NCI-H774 (cell line): ENCODE measurements at regions not wholly inside any gene's neighbourhood (a gene's known extent, or its start where the extent isn't known, plus 50 kb on each side); places are given as distances from the start of the nearest gene placed in this dataset.

Experiments
- DNase-seq: peaks from one replicate; lab custom pipeline; 2025; lab: John Stamatoyannopoulos, UW

DNA sequence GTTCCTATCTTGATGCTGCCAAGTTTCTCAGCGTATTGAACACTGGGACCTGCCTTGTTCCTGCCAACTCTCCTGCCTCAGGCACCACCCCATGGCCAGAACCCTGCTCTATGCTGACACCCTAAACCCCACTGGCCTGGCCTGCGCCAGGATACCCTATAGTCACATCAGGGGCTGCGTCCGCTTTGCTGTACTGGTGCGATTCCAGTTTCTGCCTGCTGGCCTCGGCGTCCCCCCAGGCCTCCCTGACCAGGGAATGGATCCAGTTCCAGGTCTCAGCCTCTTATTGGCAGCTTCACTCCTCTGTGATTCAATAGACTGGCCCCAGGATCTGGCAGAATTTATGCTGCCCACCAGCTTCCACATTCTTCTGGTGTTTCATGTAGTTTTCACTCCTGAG, 55.0 kb downstream of the GPR6 start:
- DNase-seq: no peak

DNA sequence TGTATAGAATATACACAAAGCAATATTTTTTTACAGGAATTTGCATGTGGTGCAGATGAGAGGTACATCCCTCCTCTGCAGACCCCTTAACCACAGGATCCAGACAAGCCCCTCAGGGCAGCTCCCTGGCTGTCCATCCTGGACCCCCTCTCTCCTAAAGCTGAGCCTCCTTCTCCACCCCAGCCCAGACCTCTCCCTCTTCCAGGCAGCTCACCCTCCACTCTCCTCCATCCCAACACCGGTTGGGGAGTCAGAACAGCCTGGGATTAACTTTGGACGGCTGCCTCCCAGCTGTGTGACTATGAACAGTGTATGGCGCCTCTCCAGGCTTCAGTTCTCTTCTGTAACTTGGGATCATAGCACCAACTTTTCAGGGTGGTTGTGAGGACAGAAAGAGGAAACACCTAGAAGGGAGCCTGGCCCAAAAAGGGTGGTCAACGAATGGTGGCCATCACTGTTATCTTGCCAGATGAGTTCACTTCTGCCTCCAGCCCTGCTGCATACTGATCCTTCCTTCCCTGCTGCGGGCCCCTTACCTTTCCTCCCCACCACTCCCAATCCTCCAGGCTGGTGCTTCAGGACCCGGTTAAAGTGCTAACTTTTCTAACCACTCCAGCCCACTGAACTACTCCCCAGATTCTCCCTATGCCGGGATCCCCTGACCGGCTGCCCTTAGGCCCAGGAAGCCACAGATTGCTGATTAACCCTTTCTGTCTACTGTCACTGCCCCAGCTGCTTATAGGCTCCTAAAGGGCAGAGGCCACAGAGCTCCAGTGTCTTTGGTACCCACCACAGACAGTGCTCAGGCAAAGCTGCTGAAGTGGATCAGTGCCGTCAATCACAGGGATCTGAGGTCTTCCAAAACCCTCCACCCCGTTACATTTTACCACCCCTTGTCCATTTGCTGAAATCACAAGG, 55.9 kb downstream of the GPR6 start:
- no peak for DNase-seq

DNA sequence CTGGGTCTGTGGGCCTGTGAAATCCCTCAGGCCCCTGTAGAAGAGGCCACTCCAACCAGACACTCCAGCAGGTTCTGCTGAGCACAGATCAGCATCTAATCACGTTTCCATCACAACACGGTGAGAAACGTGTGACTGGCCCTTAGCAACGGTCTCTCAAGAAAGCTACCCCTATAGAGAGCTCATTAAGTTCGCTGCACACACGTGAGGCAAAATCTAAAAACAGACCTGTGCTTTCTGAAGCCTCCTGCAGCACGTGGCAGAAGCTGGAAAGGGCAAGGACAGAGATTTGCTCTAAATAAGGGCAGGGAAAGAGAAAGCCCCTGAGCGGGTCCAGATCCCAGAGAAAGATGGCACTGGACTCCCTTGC, 56.5 kb downstream of the GPR6 start:
- no peak for DNase-seq

DNA sequence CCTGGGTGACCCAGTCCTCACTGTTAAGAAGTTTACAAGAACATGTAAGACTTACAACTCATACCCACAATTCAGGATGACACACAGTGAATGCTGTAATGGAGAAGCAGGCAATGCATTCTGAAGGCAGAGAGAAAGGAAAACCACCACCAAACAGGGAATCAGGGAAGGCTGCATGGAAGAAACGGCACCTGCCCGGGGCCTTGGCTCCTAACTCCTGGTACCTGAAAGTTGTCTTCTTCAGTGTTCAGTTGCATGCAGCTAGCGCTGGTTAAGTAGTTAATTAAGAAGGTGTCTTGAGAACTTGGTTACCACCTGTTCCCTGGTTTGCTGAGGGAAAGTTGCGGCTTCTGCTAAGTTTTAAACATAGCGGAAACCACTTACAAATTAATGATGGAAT, 57.2 kb downstream of the GPR6 start:
- no peak for DNase-seq

DNA sequence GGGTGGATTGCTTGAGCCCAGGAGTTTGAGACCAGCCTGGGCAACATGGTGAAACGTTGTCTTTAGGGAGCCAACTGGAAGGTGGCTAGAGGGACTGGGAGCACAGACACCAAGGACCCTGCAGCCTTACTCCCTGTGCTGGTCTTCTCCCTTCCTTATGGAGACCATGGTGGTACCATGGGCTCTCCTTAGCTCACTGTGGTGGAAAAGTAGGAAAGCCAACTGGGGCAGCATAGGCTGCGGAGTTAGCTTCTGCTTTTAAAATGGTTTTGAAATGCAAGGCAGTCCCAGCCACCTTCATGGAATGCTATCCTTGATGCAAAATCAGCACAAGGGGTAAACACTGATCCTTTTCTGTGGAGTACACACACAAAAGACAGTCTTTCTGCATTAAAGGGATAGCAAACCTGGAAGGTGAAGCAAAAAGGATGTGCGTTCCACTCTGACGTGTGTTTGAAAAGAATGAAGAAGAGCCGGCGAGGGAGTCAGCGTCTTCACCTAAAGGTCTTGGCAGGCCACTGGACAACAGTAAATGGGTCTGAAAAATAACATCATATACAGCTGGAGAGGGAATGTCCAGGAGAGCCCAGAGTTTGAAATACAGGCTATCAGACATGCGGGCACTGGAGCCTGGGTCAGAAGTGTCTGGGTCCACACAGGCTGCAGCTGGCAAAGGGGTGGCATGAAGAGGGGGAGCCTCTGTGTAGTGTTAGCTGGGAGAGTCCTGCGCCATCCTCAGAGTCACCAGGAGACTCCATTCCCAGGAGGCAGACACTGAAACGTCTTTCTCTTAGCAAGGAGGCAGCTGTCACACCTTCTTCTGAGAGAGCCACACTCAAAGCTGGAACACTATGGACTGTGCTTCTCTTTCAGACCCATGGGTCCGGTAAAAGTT, 58.5 kb downstream of the GPR6 start:
- DNase-seq: no peak

DNA sequence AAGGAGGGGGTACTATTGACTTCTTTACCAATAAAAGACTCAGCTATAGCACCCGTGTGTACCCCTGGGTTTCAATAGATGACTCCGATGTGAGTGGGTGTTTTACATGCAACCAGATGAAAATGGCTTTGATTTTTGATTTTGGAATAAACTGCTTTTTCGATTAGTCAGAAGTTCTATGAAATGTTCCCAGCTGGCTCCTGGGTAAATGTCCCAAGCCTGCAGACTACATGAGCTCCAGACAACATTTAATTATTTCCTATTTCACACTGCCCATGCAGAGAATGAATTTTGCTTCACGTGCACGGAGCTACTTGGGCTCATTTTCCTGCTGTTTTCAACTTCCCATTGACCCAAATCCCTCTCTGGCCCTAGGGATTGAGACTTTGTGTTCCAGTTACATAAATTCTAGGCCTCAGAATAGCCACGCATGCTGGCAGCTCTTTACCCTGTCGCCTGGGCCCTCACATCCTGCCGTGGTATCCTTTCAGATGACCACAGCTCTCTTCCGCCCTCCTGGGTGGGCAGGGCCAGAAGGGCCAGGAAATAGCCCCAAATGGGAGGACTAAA, 59.7 kb downstream of the GPR6 start:
- no peak for DNase-seq

DNA sequence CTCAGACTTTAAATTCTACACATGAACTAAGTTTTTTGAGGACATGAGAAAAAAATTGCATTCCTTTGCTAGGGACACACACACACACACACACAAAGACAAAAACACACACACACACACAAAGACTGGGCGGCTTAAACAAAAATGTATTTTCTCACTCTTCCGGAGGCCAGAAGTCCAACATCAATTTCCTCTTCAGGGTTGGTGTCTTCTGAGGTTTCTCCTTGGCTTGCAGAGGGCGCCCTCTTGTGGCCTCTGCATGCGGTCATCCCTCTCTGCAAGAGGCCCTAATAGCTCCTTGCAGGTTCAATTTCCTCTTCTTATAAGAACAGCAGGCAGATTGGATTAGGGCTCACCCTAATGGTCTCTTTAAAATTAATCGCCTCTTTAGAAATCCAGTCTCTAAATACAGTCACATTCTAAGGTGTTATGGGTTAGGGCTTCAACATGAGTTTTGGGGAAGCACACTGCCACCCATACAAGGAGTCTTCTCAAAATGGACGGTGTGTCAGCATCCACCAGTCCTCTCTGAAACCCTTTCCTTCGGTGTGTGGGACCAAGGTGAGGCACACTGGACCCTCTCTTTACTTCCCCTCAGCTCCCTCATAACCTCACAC, 61.4 kb downstream of the GPR6 start:
- peak; percentile 96 for DNase-seq

DNA sequence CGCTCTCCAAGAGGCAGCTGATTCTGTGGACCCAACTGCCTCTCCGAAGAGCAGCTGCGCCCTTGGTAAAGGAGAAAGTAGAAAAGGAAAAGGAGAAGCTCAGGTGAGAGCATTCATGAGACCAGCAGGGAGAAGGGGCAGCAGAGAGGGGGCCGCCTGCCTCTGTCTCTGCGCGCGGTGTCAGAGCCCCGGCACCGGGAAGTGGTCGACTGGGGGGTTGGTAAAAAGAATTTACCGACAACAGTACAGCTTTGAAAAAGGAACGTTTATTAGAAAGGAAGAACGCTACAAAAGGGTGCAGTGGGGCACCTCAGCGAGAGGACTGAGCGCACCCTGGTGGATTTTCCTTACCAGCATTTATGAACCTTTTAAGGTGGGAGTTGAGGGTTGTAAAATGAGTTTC, 61.9 kb downstream of the GPR6 start:
- peak; percentile 75 for DNase-seq

DNA sequence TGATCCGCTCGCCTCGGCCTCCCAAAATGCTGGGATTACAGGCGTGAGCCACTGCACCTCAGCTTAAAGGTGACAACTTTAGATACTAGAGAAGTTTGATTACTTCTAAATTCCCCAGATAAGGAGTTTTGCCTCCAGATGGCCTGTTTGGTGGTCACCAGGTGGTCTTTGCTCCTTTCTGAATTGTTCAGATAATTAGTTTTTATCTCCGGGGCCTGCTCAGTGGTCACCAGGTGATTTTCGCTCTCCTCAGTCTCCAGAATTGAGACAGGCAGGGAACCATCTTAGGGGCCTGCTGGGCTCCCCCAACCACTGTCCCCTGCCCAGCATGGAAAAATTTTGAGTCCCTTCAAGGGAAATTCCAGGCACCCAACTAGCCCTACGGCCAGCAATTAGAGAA, 62.6 kb downstream of the GPR6 start:
- no peak for DNase-seq

DNA sequence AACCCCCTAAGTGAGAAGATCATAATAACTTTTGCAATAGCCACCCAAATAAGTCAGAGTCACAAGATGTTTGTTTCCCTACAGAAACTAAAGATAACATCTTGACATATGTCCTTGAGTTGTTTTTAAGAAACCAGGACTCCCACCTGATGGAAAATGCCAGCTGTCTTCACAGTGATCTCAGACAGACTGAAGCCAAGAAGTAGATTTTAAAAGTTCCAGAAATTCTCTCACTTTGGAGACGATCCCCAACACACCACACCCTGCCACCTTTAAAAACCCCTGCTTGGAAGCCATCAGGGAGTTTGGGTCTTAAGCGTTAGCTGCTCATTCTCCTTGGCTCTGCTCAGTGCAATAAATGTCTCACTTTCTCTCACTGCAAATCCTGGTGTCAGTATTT, 63.0 kb downstream of the GPR6 start:
- DNase-seq: no peak

DNA sequence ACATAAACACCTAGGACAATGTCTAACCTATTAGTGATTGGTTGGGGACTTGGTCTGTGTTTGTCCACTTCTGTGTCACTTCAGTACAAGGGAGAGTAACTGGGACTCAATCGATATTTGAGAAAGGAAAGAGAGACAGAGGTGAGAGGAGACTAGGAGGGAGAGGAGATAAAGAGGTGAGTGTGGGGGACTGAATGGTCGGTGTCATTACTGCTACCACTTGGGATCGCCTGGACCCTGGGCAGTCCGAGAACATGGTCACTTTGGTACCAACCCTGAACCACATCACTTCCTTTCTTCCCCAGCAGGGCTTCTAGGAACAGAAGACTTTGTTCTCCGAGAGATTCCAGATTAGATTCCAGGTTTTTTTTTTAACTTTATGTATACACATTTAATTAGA, 63.7 kb downstream of the GPR6 start:
- DNase-seq: no peak

DNA sequence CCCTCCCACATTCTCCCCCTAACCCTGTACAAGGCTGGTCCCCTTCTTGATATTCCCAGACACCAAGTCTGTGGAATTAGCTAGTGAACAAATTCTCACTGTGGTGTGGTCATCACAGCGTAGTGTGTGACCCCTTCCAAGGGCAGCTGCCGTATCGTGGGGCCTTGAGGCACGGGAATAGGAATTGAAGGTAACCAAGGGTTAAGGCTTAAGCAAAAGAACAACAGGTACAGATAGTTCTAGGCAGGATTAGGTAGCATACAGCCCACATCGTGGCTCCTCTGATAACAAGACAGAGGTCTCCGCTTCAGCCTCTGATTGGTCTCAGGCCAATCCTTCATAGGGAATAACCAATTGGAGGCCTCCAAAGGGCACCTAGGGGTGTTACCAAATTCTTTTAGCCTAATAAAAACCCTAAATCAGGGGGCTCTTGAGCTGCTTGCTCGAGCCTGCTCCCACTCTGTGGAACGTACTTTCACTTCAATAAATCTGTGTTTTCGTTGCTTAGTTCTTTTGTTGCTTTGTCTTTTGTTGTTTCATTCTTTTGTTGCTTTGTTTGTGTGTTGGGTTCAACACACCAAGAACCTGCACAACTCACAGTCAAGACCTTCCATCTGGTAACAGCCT, 64.7 kb downstream of the GPR6 start:
- no peak for DNase-seq

DNA sequence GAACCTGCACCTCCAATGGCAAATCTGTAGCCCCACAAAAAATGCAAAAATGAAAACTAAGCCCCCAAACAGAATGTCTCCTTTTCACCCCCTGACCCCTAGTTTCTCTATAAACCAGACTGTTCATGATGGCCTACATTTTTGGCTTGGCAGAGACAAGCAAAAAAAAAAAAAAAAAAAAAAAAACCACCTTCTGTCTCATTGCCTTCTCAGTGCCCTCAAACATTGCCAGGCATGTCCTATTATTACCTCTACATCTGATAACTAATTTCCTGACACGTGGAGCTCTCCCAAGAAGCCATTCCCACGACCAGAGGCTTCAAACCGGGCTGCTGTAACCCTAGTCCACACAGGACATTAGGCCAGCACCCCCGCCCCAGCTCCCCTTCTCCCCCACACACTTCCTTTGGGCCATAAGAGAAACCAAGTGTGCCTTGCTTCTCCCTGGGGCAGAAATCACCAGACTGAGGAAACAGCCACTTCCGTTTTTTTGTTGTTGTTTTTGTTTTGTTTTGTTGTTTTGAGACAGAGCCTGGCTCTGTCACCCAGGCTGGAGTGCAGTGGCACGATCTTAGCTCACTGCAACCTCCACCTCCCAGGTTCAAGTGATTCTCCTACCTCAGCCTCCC, 65.4 kb downstream of the GPR6 start:
- no peak for DNase-seq

DNA sequence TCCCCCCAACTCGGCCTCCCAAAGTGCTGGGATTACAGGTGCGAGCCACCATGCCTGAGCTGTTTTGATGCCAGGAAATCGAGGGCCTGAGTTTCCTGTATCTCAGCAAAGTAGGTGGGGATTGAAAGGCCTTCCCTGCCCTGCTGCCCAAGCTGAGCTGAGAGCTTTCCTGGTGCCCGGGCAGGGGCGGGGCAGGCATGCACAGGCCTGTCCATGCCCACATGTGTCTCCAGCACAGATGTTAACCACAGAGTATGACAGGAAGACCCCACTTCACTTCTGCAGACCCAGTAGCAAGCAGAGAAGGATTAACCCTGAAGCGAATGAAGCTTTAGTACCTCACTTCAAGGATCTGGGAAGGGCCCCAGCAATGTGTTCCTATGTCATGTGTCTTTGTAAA, 66.0 kb downstream of the GPR6 start:
- no peak for DNase-seq

DNA sequence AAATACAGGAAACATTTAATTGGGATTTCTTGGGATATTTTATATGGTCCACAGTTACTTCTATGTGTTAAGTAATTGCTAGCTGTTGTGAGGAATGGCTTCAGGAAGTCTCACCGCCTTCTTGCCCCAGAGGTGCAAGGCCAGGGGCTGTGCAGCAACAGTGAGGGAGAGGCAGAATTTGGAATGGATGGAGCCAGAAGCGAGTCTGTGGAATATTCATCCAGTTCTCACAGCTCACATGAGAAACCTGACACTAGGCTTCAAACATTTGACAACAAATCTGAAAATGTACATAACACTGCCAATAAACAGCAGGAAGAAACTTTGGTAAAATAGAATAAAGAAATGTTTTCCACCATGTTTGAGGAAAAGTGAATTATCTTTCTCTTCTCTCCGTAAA, 66.5 kb downstream of the GPR6 start:
- no peak for DNase-seq

DNA sequence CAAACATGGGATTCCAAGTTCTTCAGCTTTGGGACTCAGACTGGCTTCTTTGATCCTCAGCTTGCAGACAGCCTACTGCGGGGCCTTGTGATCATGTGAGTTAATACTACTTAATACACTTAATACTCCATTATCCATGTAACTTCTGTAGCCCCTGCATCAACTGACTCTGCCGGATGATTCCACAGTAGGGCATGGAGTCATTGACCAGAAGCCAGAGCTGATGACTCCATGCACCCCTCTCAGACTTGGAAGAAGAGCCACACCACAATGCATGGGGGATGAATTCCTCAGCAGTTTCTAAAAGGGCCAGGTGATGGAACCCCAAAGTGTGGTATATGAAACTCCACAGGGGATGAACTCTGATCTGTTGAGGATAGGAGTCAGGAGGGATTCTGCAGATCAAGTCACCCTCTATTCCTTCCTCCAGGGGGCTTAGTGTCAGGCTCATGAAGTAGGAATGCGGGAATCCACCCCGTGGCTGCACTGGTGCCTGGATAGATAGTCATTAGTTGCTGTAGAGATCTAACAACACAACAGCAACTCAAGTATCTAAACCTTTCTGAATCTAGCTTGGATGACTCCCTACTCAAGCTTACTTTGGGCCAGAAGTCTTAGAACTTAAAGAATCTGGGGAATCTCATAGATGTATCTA, 70.2 kb downstream of the GPR6 start:
- no peak for DNase-seq

DNA sequence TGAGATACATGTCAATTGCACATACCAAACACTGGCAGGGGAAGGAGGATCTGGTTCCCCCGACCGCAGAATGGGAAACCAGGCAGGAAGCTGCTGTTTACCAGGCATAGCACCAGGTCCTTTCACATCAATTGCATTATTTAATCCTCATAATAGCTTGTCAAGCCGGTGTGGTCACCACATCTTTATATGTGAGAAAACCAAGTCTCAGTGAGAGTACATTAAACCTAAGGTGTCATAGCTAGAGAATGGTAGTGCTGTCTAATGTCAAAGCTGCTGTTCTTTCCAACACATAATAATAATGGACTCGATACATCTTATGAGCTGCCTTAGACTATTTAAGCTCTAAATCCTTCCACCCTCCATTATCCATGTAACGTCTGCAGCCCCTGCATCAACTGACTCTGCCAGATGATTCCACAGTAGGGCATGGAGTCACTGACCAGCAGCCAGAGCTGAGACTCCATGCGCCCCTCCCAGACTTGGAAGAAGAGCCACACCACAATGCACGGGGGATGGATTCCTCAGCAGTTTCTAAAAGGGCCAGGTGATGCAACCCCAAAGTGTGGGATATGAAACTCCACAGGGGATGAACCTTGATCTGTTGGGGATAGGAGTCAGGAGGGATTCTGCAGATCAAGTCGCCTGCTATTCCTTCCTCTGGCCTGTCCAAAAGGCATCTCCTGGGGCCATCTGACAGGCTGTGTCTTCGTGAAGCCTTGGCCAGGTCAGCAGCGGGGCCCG, 71.8 kb downstream of the GPR6 start:
- DNase-seq: no peak
